ENCODE measurements at regions not wholly inside any gene's neighbourhood (a gene's known extent, or its start where the extent isn't known, plus 50 kb on each side); places are given as distances from the start of the nearest gene placed in this dataset.

GRCh38 chr2:164055623-164056022, 319.8 kb upstream of the FIGN start:
- TF ChIP-seq CTCF (IDR thresholded peaks at IDR 0.05 in 2 of 3, conservative IDR thresholded peaks at IDR 0.05 in 1 of 3; ENCODE audit: borderline replicate concordance in 1 of 3, insufficient read depth in 1 of 3, low read depth in 2 of 3, low read length in 2 of 3) (no peak), SIN3A (IDR thresholded peaks at IDR 0.05; ENCODE audit: low read depth) (no peak), YY1 (IDR thresholded peaks at IDR 0.05; ENCODE audit: extremely low read depth, insufficient replicate concordance, low read depth, low read length) (no peak), EZH2 (IDR thresholded peaks at IDR 0.05) (no peak)
